ENCODE measurements at regions not wholly inside any gene's neighbourhood (a gene's known extent, or its start where the extent isn't known, plus 50 kb on each side); places are given as distances from the start of the nearest gene placed in this dataset.

- H3K27ac ChIP-seq: no peak overlapping the region
- no peak for TF ChIP-seq CTCF (IDR thresholded peaks at IDR 0.05)
- no peaks in the 10 kb centered on the region for H3K9me3 ChIP-seq
- H3K36me3 ChIP-seq: no peaks in the 10 kb centered on the region
- no peaks in the 10 kb centered on the region for H3K27me3 ChIP-seq
- no peaks in the 10 kb centered on the region for H3K4me1 ChIP-seq (ENCODE audit: control insufficient read depth in 1 of 2, insufficient read depth in 1 of 2, low read depth in 1 of 2, low read length in 1 of 2)
- no peak overlapping the region for H3K4me3 ChIP-seq (ENCODE audit: low read depth in 1 of 2, low read length in 1 of 2)
Observed at GRCh38 chr18:53644799-53645471, 579.5 kb downstream of the MBD2 start.

GRCh38 chr18:53639687-53640086 lies 584.8 kb downstream of the MBD2 start:
- no peaks in the 10 kb centered on the region for H3K9me3 ChIP-seq
- H3K36me3 ChIP-seq: no peaks in the 10 kb centered on the region
- no peak overlapping the region for H3K27ac ChIP-seq
- no peak overlapping the region for H3K4me3 ChIP-seq (ENCODE audit: low read depth in 1 of 2, low read length in 1 of 2)
- H3K4me1 ChIP-seq (ENCODE audit: control insufficient read depth in 1 of 2, insufficient read depth in 1 of 2, low read depth in 1 of 2, low read length in 1 of 2): no peaks in the 10 kb centered on the region
- H3K27me3 ChIP-seq: no peaks in the 10 kb centered on the region
- TF ChIP-seq CTCF (IDR thresholded peaks at IDR 0.05): no peak

- no peak overlapping the region for H3K4me3 ChIP-seq (ENCODE audit: low read depth in 1 of 2, low read length in 1 of 2)
- H3K36me3 ChIP-seq: no peaks in the 10 kb centered on the region
- no peaks in the 10 kb centered on the region for H3K27me3 ChIP-seq
- TF ChIP-seq CTCF (IDR thresholded peaks at IDR 0.05): no peak
- H3K9me3 ChIP-seq: no peaks in the 10 kb centered on the region
- no peaks in the 10 kb centered on the region for H3K4me1 ChIP-seq (ENCODE audit: control insufficient read depth in 1 of 2, insufficient read depth in 1 of 2, low read depth in 1 of 2, low read length in 1 of 2)
- H3K27ac ChIP-seq: no peak overlapping the region
Observed at GRCh38 chr18:53629337-53629736, 595.1 kb downstream of the MBD2 start.

GRCh38 chr18:53625997-53626599 lies 598.4 kb downstream of the MBD2 start:
- Histone ChIP-seq H3K36me3 (no peaks in the 10 kb centered on the region), H3K4me3 (ENCODE audit: low read depth in 1 of 2, low read length in 1 of 2) (no peak overlapping the region), H3K4me1 (ENCODE audit: control insufficient read depth in 1 of 2, insufficient read depth in 1 of 2, low read depth in 1 of 2, low read length in 1 of 2) (no peaks in the 10 kb centered on the region), H3K9me3 (no peaks in the 10 kb centered on the region), H3K27ac (no peak overlapping the region), H3K27me3 (no peaks in the 10 kb centered on the region)
- no peak for TF ChIP-seq CTCF (IDR thresholded peaks at IDR 0.05)

- TF ChIP-seq CTCF (IDR thresholded peaks at IDR 0.05): no peak
- H3K27ac ChIP-seq: no peak overlapping the region
- H3K9me3 ChIP-seq: no peaks in the 10 kb centered on the region
- no peaks in the 10 kb centered on the region for H3K36me3 ChIP-seq
- H3K4me3 ChIP-seq (ENCODE audit: low read depth in 1 of 2, low read length in 1 of 2): no peak overlapping the region
- H3K27me3 ChIP-seq: no peaks in the 10 kb centered on the region
- H3K4me1 ChIP-seq (ENCODE audit: control insufficient read depth in 1 of 2, insufficient read depth in 1 of 2, low read depth in 1 of 2, low read length in 1 of 2): no peaks in the 10 kb centered on the region
Observed at GRCh38 chr18:53610957-53611356, 613.5 kb downstream of the MBD2 start.
